GM23248 (cell line): ENCODE measurements at regions not wholly inside any gene's neighbourhood (a gene's known extent, or its start where the extent isn't known, plus 50 kb on each side); places are given as distances from the start of the nearest gene placed in this dataset.

Experiments
- DNase-seq: peaks from one replicate; pipeline ENCODE4 v3.0.0-alpha.2; 2015
- H2AFZ ChIP-seq: fragments of 200-600 bp; sonication (generic); 2 replicates; pipeline ENCODE4 v1.6.1; 2016; ENCODE audit warnings: antibody characterized with exemption
- H3F3A ChIP-seq: fragments of 200-600 bp; sonication (generic); 2 replicates; pipeline ENCODE4 v1.6.1; 2016; ENCODE audit warnings: mild to moderate bottlenecking, antibody characterized with exemption, mixed run types; ENCODE audit not compliant: insufficient read depth
- H3K27ac ChIP-seq: fragments of 200-600 bp; sonication (generic); 2 replicates; pipeline ENCODE4 v1.5.1; 2016; ENCODE audit warnings: mild to moderate bottlenecking
- H3K27me3 ChIP-seq: fragments of 200-600 bp; sonication (generic); replicated peaks from 2 replicates; pipeline ENCODE4 v1.6.1; 2016; ENCODE audit warnings: mild to moderate bottlenecking; ENCODE audit not compliant: insufficient read depth
- H3K36me3 ChIP-seq: fragments of 200-600 bp; sonication (generic); 2 replicates; pipeline ENCODE4 v1.6.1; 2016; ENCODE audit warnings: low read depth, mild to moderate bottlenecking
- H3K4me1 ChIP-seq: fragments of 200-600 bp; sonication (generic); 2 replicates; pipeline ENCODE4 v1.6.1; 2016; ENCODE audit warnings: mild to moderate bottlenecking; ENCODE audit not compliant: insufficient read depth
- H3K4me2 ChIP-seq: fragments of 200-600 bp; sonication (generic); one replicate; pipeline ENCODE4 v1.6.1; 2016; ENCODE audit warnings: mild to moderate bottlenecking; ENCODE audit not compliant: unreplicated experiment
- H3K4me3 ChIP-seq: fragments of 200-600 bp; sonication (generic); 2 replicates; pipeline ENCODE4 v1.5.1; 2016; ENCODE audit warnings: mild to moderate bottlenecking
- H3K79me2 ChIP-seq: fragments of 200-600 bp; sonication (generic); 2 replicates; pipeline ENCODE4 v1.6.1; 2016; ENCODE audit warnings: mild to moderate bottlenecking; ENCODE audit not compliant: insufficient read depth
- H3K9ac ChIP-seq: fragments of 200-600 bp; sonication (generic); 2 replicates; pipeline ENCODE4 v1.6.1; 2016; ENCODE audit warnings: mild to moderate bottlenecking
- H3K9me2 ChIP-seq: fragments of 200-600 bp; sonication (generic); 2 replicates; pipeline ENCODE4 v1.6.1; 2016; ENCODE audit warnings: mixed run types, mild to moderate bottlenecking, moderate library complexity; ENCODE audit not compliant: insufficient read depth
- H3K9me3 ChIP-seq: fragments of 200-600 bp; sonication (generic); one replicate; pipeline ENCODE4 v1.6.1; 2017; ENCODE audit warnings: low read depth
- H4K20me1 ChIP-seq: fragments of 200-600 bp; sonication (generic); 2 replicates; pipeline ENCODE4 v1.6.0; 2016; ENCODE audit not compliant: insufficient read depth
- EZH2 ChIP-seq: fragments of 200-600 bp; sonication (generic); IDR thresholded peaks from 2 replicates; pipeline ENCODE4 v1.6.1; 2018; ENCODE audit warnings: antibody characterized with exemption, mild to moderate bottlenecking; ENCODE audit not compliant: insufficient read depth, poor library complexity, severe bottlenecking
- EZH2phosphoT487 ChIP-seq: fragments of 200-600 bp; sonication (generic); IDR thresholded peaks from 2 replicates; pipeline ENCODE4 v1.6.1; 2018; ENCODE audit warnings: antibody characterized with exemption, moderate library complexity, mild to moderate bottlenecking, low read depth; ENCODE audit not compliant: insufficient read depth
- WGBS, 2 experiments: methylation state at CpG; one replicate each; pipeline ENCODE4 v1.1.6; 2015 to 2017; ENCODE audit warnings: low lambda C conversion rate in 2 of 2, low coverage in 1 of 2; ENCODE audit errors: missing lambda C conversion rate in 2 of 2; 5-methylcytosine and 5-hydroxymethylcytosine counted together
- in situ Hi-C: fragments of 300-500 bp; cut with MboI; formaldehyde crosslinking; loops from 2 replicates; pipeline ENCODE4 v1.15.0; 2020

DNA sequence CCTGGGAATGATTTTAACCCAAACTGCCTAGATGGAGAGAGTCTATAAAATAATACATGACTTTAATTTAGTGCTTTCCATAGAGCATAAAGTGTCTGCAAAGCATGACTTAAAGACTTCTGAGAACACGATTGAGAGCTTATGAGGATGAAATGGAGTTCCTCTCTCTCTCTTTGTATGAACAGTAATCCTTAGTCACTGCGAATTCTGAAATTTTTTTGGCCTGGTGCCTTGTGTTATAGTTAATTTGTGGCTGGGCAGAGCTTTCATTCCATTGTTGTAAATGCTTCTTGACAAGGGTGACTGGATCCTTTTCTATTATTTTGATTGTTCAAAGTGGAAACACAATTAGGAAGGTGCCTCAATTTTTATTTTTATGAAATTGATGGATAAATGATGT, 179.5 kb downstream of the CEP135 start:
- peak; percentile 61 for DNase-seq

DNA sequence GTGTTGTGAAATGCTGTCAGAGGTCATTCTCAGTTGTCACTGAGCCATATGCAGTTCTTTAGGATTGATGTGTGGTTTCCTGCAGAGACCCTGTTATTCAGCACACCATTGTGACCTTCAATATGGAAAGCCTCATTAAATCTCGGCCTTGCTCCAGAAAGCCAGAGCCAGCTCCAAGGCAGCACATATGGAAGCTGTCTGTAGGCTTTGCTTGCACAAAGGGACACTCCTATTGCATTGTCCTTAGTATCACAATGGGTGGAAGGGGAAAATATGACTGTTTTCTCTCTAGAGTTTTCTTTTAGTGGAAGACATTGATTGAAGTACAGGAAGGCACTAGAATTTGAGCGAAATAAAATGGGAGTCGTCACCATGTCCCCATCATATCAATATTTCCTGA, 179.0 kb downstream of the CEP135 start:
- no peak overlapping the region for H3K4me3 ChIP-seq
- H3K27ac ChIP-seq, result no peak overlapping the region
- 0 out of 2 replicates have a peak, but pooled peaks cover 4% of the 10 kb centered on the region for H3K27me3 ChIP-seq
- 0 to 1% methylated on average over 3 of the region's 3 CpGs for WGBS, 2 experiments
- in situ Hi-C loops, result no loop called here
- no peak for DNase-seq
- no peaks in the 10 kb centered on the region for H3K36me3 ChIP-seq
- H4K20me1 ChIP-seq, result no peaks in the 10 kb centered on the region
- no peaks in the 10 kb centered on the region for H3F3A ChIP-seq
- H2AFZ ChIP-seq, result no peak overlapping the region
- H3K9me3 ChIP-seq, result no peaks in the 10 kb centered on the region
- H3K4me2 ChIP-seq, result no peak overlapping the region
- H3K4me1 ChIP-seq, result no peaks in the 10 kb centered on the region
- H3K9ac ChIP-seq, result no peak overlapping the region
- TF ChIP-seq EZH2, result no peak
- TF ChIP-seq EZH2phosphoT487, result no peak
- no peaks in the 10 kb centered on the region for H3K79me2 ChIP-seq
- H3K9me2 ChIP-seq, result no peaks in the 10 kb centered on the region

More for the DNA sequence above, 179.5 kb downstream of the CEP135 start:
- TF ChIP-seq EZH2 (no peak), EZH2phosphoT487 (no peak)
- in situ Hi-C loops, result no loop called here
- no peak overlapping the region for H3K27ac ChIP-seq
- H3K4me2 ChIP-seq, result no peak overlapping the region
- H3K27me3 ChIP-seq, result no peaks in the 10 kb centered on the region
- H3K4me3 ChIP-seq, result no peak overlapping the region
- H3K79me2 ChIP-seq, result no peaks in the 10 kb centered on the region
- no peaks in the 10 kb centered on the region for H3K9me2 ChIP-seq
- no peak overlapping the region for H3K9ac ChIP-seq
- no peaks in the 10 kb centered on the region for H4K20me1 ChIP-seq
- no peak overlapping the region for H2AFZ ChIP-seq
- no peaks in the 10 kb centered on the region for H3F3A ChIP-seq
- no peaks in the 10 kb centered on the region for H3K9me3 ChIP-seq
- WGBS, 2 experiments, result 0 to 2% methylated on average over 2 of the region's 2 CpGs
- no peaks in the 10 kb centered on the region for H3K4me1 ChIP-seq
- no peaks in the 10 kb centered on the region for H3K36me3 ChIP-seq

DNA sequence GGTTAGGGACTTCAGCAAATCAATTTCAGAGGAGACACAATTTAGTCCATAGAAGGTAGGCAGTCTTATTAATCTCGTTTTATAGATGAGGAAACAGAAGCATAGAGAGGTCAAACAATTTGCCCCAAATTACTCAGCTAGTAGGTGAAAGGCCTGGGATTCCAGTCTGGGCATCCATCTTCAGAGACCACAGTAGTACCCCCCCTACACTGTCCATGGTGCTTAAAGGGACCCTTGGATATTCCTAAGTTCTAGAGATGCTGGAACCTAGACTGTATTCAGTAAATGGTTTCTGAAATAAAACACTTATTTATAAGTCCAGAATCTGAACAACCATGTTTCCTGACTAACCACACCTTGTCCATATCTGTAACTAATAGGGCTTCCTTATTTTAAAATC, 174.8 kb downstream of the CEP135 start:
- in situ Hi-C loops, result no loop called here
- no peak overlapping the region for H3K9ac ChIP-seq
- no peaks in the 10 kb centered on the region for H3K9me3 ChIP-seq
- H3K79me2 ChIP-seq, result no peaks in the 10 kb centered on the region
- H3K4me2 ChIP-seq, result no peak overlapping the region
- TF ChIP-seq EZH2phosphoT487, result no peak
- TF ChIP-seq EZH2, result no peak
- no peak overlapping the region for H3K27ac ChIP-seq
- no peaks in the 10 kb centered on the region for H3F3A ChIP-seq
- H2AFZ ChIP-seq, result no peak overlapping the region
- peaks cover 7% of the 10 kb centered on the region; the same call in 1 of the 2 replicates for H3K27me3 ChIP-seq
- no peaks in the 10 kb centered on the region for H3K4me1 ChIP-seq
- no peaks in the 10 kb centered on the region for H3K36me3 ChIP-seq
- H4K20me1 ChIP-seq, result no peaks in the 10 kb centered on the region
- 6 to 8% methylated on average over 1 of the region's 1 CpG for WGBS, 2 experiments
- H3K9me2 ChIP-seq, result no peaks in the 10 kb centered on the region
- DNase-seq, result no peak
- no peak overlapping the region for H3K4me3 ChIP-seq

DNA sequence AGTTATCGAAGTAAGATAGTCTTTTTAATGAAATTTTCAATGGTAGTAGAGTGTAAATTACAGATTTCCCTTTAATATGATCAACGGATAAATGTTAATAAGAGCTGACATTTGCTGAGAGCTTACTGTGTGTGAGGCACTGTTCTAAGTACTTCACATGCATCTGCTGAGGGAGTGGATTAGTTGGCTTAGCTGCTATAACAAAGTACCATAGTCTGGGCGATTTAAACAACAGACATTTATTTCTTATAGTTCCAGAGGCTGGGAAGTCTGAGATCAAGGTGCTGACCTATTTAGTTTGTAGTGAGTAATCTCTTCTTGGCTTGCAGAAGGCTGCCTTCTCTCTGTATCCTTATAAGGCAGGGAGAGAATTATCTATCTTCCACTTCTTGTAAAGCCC, 174.3 kb downstream of the CEP135 start:
- H2AFZ ChIP-seq, result no peak overlapping the region
- H3K9me2 ChIP-seq, result no peaks in the 10 kb centered on the region
- in situ Hi-C loops, result no loop called here
- no peak overlapping the region for H3K4me2 ChIP-seq
- no peak overlapping the region for H3K9ac ChIP-seq
- H3K4me1 ChIP-seq, result no peaks in the 10 kb centered on the region
- 18 to 31% methylated on average over 3 of the region's 3 CpGs for WGBS, 2 experiments
- no peaks in the 10 kb centered on the region for H3F3A ChIP-seq
- no peaks in the 10 kb centered on the region for H4K20me1 ChIP-seq
- H3K36me3 ChIP-seq, result no peaks in the 10 kb centered on the region
- DNase-seq, result no peak
- H3K27ac ChIP-seq, result no peak overlapping the region
- H3K4me3 ChIP-seq, result no peak overlapping the region
- H3K79me2 ChIP-seq, result no peaks in the 10 kb centered on the region
- no peaks in the 10 kb centered on the region for H3K9me3 ChIP-seq
- H3K27me3 ChIP-seq, result peaks cover 9% of the 10 kb centered on the region
- TF ChIP-seq EZH2 (no peak), EZH2phosphoT487 (no peak)

DNA sequence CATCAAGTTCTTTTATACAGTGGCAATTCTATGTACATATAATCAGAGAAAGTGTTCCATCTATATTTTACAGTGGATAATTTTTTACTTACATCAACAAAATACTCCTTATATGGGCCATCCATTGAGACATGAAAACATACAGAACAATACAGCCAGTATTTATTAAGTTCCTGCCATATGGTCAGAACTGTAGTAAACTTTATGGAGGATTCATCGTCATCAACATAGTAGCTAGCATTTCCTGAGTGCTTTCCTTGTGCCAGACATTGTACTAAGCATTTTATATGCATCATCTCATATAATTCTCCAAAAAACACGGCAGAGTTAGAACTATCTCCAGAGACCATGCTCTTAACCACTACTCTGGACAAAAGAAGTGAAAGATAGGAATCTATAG, 170.1 kb downstream of the CEP135 start:
- Histone ChIP-seq H3K27me3 (peaks cover 13% of the 10 kb centered on the region), H2AFZ (no peak overlapping the region), H3K9ac (no peak overlapping the region), H3K27ac (no peak overlapping the region), H3F3A (no peaks in the 10 kb centered on the region), H3K4me3 (no peak overlapping the region), H3K4me1 (no peaks in the 10 kb centered on the region), H3K79me2 (no peaks in the 10 kb centered on the region), H3K9me2 (no peaks in the 10 kb centered on the region), H3K36me3 (no peaks in the 10 kb centered on the region), H3K4me2 (no peak overlapping the region), H4K20me1 (no peaks in the 10 kb centered on the region), H3K9me3 (no peaks in the 10 kb centered on the region)
- DNase-seq, result no peak
- WGBS, 2 experiments, result 5 to 6% methylated on average over 2 of the region's 2 CpGs
- in situ Hi-C loops, result no loop called here
- TF ChIP-seq EZH2, result no peak
- TF ChIP-seq EZH2phosphoT487, result no peak
